Left renal pelvis (tissue), 4 donors: ENCODE measurements at regions not wholly inside any gene's neighbourhood (a gene's known extent, or its start where the extent isn't known, plus 50 kb on each side); places are given as distances from the start of the nearest gene placed in this dataset.

Source experiments
- DNase-seq, 4 donors: peaks; one replicate each; pipeline ENCODE4 v3.0.0-alpha.2; 2013; ENCODE audit warnings: low read depth in 4 of 4, low spot score in 3 of 4

- DNase-seq = no peak
Measured at GRCh38 chr10:109529258-109529657, 394.1 kb downstream of the XPNPEP1 start.

GRCh38 chr10:109517748-109518147, 405.6 kb downstream of the XPNPEP1 start:
- no peak for DNase-seq

- DNase-seq = no peak
Measured at GRCh38 chr10:109504401-109504800, 418.9 kb downstream of the XPNPEP1 start.

- no peak for DNase-seq
Measured at GRCh38 chr10:109487691-109488090, 435.6 kb downstream of the XPNPEP1 start.

GRCh38 chr10:109480836-109481235, 442.5 kb downstream of the XPNPEP1 start:
- no peak for DNase-seq

- no peak for DNase-seq
Measured at GRCh38 chr10:109475711-109476421, 447.4 kb downstream of the XPNPEP1 start.

GRCh38 chr10:109474812-109475211, 448.5 kb downstream of the XPNPEP1 start:
- peak in 2 of 4 donors; percentile 33 to 40 for DNase-seq

GRCh38 chr10:109474261-109474660, 449.1 kb downstream of the XPNPEP1 start:
- DNase-seq = no peak

GRCh38 chr10:109467551-109467950, 455.8 kb downstream of the XPNPEP1 start:
- no peak for DNase-seq

GRCh38 chr10:109464949-109465348, 458.4 kb downstream of the XPNPEP1 start:
- no peak for DNase-seq

- DNase-seq = no peak
Measured at GRCh38 chr10:109457302-109457638, 466.0 kb downstream of the XPNPEP1 start.

- DNase-seq = peak in 2 of 4 donors; percentile 17 to 18
Measured at GRCh38 chr10:109456566-109457301, 466.6 kb downstream of the XPNPEP1 start.

- DNase-seq = no peak
Measured at GRCh38 chr10:109454691-109455090, 468.6 kb downstream of the XPNPEP1 start.

GRCh38 chr10:109451879-109452278, 471.4 kb downstream of the XPNPEP1 start:
- DNase-seq = no peak

- DNase-seq = peak in 3 of 4 donors; percentile 26 to 75 (median 35)
Measured at GRCh38 chr10:109450702-109451101, 472.6 kb downstream of the XPNPEP1 start.

GRCh38 chr10:109433434-109433833, 489.9 kb downstream of the XPNPEP1 start:
- DNase-seq = no peak

GRCh38 chr10:109432281-109432680, 491.0 kb downstream of the XPNPEP1 start:
- no peak for DNase-seq

- DNase-seq = no peak
Measured at GRCh38 chr10:109430799-109431198, 492.5 kb downstream of the XPNPEP1 start.

- DNase-seq = no peak
Measured at GRCh38 chr10:109430043-109430760, 493.1 kb downstream of the XPNPEP1 start.

GRCh38 chr10:109428775-109429491, 494.4 kb downstream of the XPNPEP1 start:
- no peak for DNase-seq

- no peak for DNase-seq
Measured at GRCh38 chr10:109427411-109427810, 495.9 kb downstream of the XPNPEP1 start.
